ENCODE measurements at regions not wholly inside any gene's neighbourhood (a gene's known extent, or its start where the extent isn't known, plus 50 kb on each side); places are given as distances from the start of the nearest gene placed in this dataset.
"Not testable (repeated sequence)": the region's sequence is repeated elsewhere in the genome, so short reads cannot be mapped to it uniquely, and the experiment has no call there.

- no peak for DNase-seq (ENCODE audit: low read depth in 2 of 2, low spot score in 1 of 2)
Observed at GRCh38 chr2:58620896-58621295, 379.8 kb upstream of the FANCL start.

DNA sequence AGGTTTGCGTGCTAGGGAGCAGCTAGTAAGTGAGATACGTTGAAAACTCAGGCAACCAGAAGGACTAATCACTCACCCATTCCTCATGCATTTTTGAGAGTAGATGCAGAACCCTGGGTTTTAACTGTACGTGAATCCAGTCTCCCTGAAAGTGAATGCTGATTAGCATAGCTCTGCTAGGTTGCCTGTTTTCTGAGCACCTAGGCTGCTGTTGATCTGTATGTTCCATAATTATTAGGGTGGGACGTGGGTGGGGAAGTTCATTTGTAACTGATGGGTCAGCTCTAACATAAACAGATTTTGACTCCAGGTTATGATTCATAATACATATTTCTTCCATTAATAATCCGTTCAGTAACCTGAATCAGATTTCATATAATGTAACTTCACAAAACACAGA, 379.0 kb upstream of the FANCL start:
- no peak for DNase-seq (ENCODE audit: low read depth in 2 of 2, low spot score in 1 of 2)

DNA sequence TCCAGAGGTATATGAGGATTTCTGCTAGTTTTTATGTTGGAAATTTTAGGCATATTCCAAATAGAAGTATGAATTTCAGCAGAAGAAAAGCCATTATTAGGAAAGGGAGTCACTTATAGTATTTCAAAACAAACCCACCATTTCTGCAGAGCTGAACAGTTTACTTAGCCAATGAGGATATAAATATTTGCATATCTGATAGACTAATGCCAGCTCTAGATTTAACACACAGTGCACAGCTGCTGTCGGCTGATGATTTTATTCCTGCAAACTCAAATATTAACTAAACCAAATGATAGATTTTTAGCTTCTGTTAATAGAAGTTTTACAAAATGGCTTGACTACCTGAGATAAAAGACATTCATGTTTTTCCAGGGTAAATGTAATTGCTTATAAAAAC, 375.8 kb upstream of the FANCL start:
- no peak for DNase-seq (ENCODE audit: low read depth in 2 of 2, low spot score in 1 of 2)

DNA sequence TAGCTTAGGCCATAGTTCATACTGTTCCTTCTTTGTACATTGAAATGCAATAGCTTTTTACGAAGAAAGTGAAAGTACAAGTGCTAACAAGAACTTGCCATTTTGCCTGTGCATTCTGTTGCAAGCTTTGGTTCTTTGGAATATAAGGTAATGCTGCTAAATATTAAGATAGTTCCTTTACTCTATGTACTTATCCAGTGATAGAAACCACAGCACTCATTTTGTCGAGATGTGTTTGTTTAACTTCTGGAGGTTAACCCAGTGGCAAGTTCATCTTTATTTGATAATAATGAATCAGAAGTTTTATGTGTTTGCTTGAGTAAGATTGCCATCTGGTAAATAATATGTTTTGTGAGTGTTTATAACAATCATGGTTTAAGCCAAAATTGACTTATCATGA, 373.1 kb upstream of the FANCL start:
- no peak for DNase-seq (ENCODE audit: low read depth in 2 of 2, low spot score in 1 of 2)

DNA sequence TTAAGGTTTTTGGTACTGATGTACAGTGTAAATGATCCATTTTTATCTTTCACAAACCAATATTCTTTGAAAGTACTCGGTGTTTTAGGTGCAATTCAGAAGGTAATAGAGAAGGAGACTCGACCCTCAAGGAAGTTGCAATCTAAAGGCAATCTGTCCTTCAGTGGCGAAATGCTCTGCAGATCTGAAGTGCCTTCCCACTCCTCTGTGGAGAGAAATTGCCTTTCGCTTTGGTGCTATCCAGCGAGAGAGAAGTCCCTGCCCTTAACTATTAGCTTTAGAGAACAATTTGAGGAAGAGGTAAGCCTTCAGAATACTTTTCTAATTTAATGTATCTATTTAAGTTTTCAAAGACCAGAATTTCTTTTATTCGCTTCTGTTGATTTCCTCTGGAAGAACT, 371.8 kb upstream of the FANCL start:
- DNase-seq (ENCODE audit: low read depth in 2 of 2, low spot score in 1 of 2) = no peak

GRCh38 chr2:58609326-58609725, 368.2 kb upstream of the FANCL start:
- no peak for DNase-seq (ENCODE audit: low read depth in 2 of 2, low spot score in 1 of 2)

DNA sequence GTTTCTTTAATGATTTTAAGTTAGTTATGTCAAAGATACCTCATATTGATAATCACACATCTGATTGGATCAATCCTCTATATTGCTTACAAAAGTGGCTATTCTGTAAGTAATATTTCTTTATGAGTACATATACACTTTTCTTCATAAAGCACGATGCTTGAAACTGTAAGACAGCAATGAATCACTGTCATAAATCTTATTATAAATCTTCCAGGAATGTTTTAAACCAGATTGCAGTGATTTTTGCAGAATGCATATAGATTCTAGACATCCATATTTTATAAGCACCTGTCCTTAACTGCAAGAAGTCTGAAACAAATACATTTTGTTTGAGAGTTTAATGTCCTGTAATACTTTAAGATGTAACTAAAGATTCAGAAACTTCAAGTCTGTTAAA, 367.0 kb upstream of the FANCL start:
- DNase-seq (ENCODE audit: low read depth in 2 of 2, low spot score in 1 of 2) = no peak

GRCh38 chr2:58607448-58607847, 366.3 kb upstream of the FANCL start:
- no peak for DNase-seq (ENCODE audit: low read depth in 2 of 2, low spot score in 1 of 2)

DNA sequence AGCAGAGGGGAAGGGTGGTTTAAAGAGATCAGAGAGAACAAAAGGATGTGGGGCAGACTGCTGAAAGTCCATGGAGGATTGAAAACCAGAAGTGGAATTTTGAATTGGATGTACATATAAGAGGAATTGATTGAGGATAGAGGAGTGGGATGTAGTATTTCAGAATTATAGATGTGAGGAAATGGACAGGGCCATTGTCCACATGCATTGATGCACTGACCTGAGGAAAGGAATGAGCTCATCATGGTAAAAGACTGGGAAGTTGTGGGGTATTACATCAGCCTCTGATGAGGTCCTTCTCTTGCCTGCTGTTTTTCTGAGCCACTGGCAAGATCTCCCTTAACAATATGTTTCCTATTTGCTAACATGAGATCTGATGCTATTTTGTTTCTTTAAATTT, 365.7 kb upstream of the FANCL start:
- DNase-seq (ENCODE audit: low read depth in 2 of 2, low spot score in 1 of 2) = no peak

- DNase-seq (ENCODE audit: low read depth in 2 of 2, low spot score in 1 of 2) = no peak
Observed at GRCh38 chr2:58604096-58604495, 363.0 kb upstream of the FANCL start.

DNA sequence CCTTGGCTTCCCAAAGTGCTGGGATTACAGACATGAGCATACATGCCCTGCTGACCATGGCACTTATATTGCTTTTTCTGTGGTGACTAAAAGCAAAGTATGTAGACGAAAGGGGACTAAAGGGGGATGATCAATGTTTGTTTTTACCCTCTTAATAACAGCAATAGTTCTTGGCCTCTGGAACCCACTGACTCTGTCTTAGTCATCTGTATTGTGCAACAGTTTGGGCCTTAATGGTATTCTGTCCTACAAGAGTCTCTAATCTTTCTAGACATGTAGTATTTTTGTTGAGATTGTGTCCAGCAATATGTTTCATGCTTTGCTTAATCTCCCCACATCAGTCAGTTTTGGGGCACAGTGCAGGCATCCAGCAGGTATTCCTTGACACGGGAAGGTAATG, 359.9 kb upstream of the FANCL start:
- no peak for DNase-seq (ENCODE audit: low read depth in 2 of 2, low spot score in 1 of 2)

DNA sequence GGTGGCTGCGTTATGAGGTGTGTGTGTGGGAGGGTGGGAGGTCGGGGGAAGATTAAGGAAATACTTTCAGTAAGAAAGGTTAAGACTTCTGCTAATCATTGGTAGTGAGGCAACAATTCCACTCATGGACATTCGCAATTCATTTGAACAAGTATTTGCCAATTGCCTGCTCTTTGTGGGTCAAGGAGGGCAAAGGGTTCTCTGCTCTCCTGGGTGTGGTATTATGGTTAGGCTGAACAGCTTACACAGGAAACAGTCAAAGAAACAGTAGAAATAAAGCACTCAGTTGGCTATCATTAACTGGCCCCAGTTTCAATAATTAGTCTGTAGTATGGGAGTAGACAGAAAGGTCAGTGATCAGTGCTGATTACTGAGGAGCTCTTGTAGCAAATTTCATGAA, 357.0 kb upstream of the FANCL start:
- DNase-seq (ENCODE audit: low read depth in 2 of 2, low spot score in 1 of 2) = no peak

DNA sequence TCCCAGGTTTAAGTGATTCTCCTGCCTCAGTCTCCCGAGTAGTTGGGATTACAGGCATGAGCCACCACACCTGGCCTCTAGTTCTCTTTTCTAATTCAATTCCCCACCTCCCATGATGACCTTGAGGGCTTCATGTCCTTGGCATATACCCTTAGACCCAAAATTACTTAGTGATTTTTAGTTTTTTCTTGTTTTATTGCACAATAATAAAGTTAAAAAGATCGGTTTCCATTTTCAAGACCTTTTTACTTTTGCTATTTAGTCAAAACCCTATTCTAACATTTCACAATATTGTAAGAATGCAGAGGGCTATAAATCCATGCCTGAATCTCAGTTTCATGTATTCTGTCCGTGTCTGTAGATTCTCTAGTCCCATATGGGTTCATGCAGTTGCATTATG, 354.6 kb upstream of the FANCL start:
- no peak for DNase-seq (ENCODE audit: low read depth in 2 of 2, low spot score in 1 of 2)

GRCh38 chr2:58594762-58595161, 353.6 kb upstream of the FANCL start:
- DNase-seq (ENCODE audit: low read depth in 2 of 2, low spot score in 1 of 2) = no peak

- DNase-seq (ENCODE audit: low read depth in 2 of 2, low spot score in 1 of 2) = no peak
Observed at GRCh38 chr2:58594175-58594574, 353.1 kb upstream of the FANCL start.

GRCh38 chr2:58586178-58586577, 345.1 kb upstream of the FANCL start:
- DNase-seq (ENCODE audit: low read depth in 2 of 2, low spot score in 1 of 2) = not testable (repeated sequence)

GRCh38 chr2:58585233-58585632, 344.1 kb upstream of the FANCL start:
- no peak for DNase-seq (ENCODE audit: low read depth in 2 of 2, low spot score in 1 of 2)

DNA sequence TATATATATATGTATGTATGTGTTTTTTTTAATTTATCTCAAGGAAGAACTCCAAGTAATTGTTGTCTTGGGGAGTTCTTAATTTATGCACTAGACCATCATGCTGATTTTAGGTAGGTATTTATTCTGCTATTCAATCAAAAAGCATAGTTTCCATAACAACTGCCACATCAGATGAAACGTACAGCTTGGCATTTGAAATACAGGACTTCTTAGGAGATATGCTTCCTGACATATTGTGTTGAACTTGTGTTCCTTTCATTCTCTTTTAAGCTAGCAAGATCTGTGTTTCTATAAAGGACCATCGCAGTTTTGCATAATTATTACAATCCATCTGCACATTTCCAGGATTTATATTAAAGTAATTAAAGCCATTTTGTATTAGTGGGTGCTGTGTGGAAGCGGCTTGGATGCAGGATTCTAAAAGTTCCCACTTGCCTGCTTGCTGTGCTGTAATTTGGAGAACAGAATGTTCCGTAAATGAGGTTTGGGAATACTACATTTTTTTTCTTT, 343.5 kb upstream of the FANCL start:
- DNase-seq (ENCODE audit: low read depth in 2 of 2, low spot score in 1 of 2) = no peak

- no peak for DNase-seq (ENCODE audit: low read depth in 2 of 2, low spot score in 1 of 2)
Observed at GRCh38 chr2:58578276-58578675, 337.2 kb upstream of the FANCL start.

GRCh38 chr2:58574873-58575272, 333.7 kb upstream of the FANCL start:
- DNase-seq (ENCODE audit: low read depth in 2 of 2, low spot score in 1 of 2) = no peak

GRCh38 chr2:58572731-58573130, 331.6 kb upstream of the FANCL start:
- DNase-seq (ENCODE audit: low read depth in 2 of 2, low spot score in 1 of 2) = no peak

- DNase-seq (ENCODE audit: low read depth in 2 of 2, low spot score in 1 of 2) = no peak
Observed at GRCh38 chr2:58571181-58571852, 330.2 kb upstream of the FANCL start.

GRCh38 chr2:58569475-58570185, 328.5 kb upstream of the FANCL start:
- no peak for DNase-seq (ENCODE audit: low read depth in 2 of 2, low spot score in 1 of 2)
